ENCODE measurements at regions not wholly inside any gene's neighbourhood (a gene's known extent, or its start where the extent isn't known, plus 50 kb on each side); places are given as distances from the start of the nearest gene placed in this dataset.
"Not testable (repeated sequence)": the region's sequence is repeated elsewhere in the genome, so short reads cannot be mapped to it uniquely, and the experiment has no call there.

DNA sequence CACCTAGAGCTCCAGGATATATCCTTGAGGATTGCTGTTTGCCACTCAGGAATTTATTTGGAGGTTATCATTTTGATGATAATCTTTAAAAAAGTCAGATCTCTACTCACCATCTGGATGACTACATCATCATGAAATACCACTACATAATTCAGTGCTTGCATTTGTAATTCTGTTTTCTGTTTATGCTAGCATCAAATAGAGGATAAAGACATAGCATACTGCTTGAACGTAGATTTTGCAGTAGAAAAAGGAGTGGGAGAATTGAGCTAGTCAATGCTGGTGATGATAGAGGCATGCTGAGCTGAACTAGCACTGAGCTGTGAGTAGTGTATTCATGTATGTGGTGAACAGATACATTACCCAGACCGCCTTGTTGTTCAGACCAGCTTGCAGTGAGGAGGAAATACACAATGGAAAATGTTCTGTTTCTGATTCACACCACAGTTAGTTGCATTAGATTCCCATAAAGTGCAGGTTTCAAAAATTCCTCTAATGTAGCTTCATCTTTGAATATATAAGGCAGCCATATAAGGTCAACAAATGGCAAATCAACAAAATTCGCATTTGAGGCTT, 68.8 kb upstream of the CDC42EP3 start:
- intact Hi-C loops (cut with micrococcal nuclease; ENCODE audit: unreplicated experiment), result no loop called here
- Histone ChIP-seq H3K27ac (no peak overlapping the region), H3K36me3 (ENCODE audit: low read depth) (no peaks in the 10 kb centered on the region), H3K4me1 (replicated peaks; ENCODE audit: insufficient read depth) (peaks cover 7% of the 10 kb centered on the region; the same call in 1 of the 2 replicates), H3K9me3 (ENCODE audit: insufficient read depth, low read depth) (no peaks in the 10 kb centered on the region), H3K79me2 (ENCODE audit: low read depth) (no peaks in the 10 kb centered on the region), H3K4me2 (no peak overlapping the region), H3F3A (ENCODE audit: insufficient read depth, low read depth) (no peaks in the 10 kb centered on the region), H2AFZ (no peak overlapping the region), H3K9me2 (ENCODE audit: insufficient read depth) (no peaks in the 10 kb centered on the region), H4K20me1 (ENCODE audit: insufficient read depth) (no peaks in the 10 kb centered on the region), H3K27me3 (ENCODE audit: insufficient read depth, low read depth) (no peaks in the 10 kb centered on the region), H3K4me3 (no peak overlapping the region)
- DNase-seq, result no peak
- CTCF ChIA-PET, result no interaction called here
- POLR2A ChIA-PET (ENCODE audit: unreplicated experiment), result interaction anchor here (0.5 kb wide), 1 partner anchor 339 kb away, joined by 3 read pairs; no protein-coding TSS in a partner anchor
- TF ChIP-seq, protein P1, sequence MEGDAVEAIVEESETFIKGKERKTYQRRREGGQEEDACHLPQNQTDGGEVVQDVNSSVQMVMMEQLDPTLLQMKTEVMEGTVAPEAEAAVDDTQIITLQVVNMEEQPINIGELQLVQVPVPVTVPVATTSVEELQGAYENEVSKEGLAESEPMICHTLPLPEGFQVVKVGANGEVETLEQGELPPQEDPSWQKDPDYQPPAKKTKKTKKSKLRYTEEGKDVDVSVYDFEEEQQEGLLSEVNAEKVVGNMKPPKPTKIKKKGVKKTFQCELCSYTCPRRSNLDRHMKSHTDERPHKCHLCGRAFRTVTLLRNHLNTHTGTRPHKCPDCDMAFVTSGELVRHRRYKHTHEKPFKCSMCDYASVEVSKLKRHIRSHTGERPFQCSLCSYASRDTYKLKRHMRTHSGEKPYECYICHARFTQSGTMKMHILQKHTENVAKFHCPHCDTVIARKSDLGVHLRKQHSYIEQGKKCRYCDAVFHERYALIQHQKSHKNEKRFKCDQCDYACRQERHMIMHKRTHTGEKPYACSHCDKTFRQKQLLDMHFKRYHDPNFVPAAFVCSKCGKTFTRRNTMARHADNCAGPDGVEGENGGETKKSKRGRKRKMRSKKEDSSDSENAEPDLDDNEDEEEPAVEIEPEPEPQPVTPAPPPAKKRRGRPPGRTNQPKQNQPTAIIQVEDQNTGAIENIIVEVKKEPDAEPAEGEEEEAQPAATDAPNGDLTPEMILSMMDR (conservative IDR thresholded peaks at IDR 0.05), result no peak
- no peak for TF ChIP-seq EZH2 (IDR thresholded peaks at IDR 0.05; ENCODE audit: low read depth)
- BruUV-seq (replicated peaks), result no TSS peak

DNA sequence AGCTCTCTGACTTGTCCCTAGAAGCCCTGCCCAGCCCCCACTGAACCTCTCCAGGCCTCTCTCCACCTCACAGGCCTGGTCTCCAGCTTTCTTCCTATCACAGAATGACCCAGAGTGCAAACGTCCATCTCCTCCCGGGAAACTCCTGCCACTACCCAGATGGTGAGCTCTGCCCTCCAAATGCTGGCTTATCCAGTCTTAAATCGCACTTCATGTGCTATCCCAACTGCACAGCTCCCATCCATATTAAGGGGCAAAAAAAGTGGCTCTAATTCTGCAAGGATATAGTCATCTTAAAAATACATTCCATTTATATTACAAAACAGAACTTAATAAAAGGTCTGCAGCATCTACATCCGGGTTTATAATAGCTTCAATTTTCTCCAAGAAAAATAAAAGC, 70.8 kb upstream of the CDC42EP3 start:
- H2AFZ ChIP-seq, result no peak overlapping the region
- H3K9me3 ChIP-seq (ENCODE audit: insufficient read depth, low read depth), result no peaks in the 10 kb centered on the region
- BruUV-seq (replicated peaks), result no TSS peak
- no peaks in the 10 kb centered on the region for H4K20me1 ChIP-seq (ENCODE audit: insufficient read depth)
- H3K79me2 ChIP-seq (ENCODE audit: low read depth), result no peaks in the 10 kb centered on the region
- no peak overlapping the region for H3K4me2 ChIP-seq
- DNase-seq, result peak in 1 of 2 experiments; percentile 39
- CTCF ChIA-PET, result no interaction called here
- no peak for TF ChIP-seq EZH2 (IDR thresholded peaks at IDR 0.05; ENCODE audit: low read depth)
- TF ChIP-seq, protein P1 (conservative IDR thresholded peaks at IDR 0.05), result no peak
- H3K4me1 ChIP-seq (replicated peaks; ENCODE audit: insufficient read depth), result peaks cover 7% of the 10 kb centered on the region; the same call in 1 of the 2 replicates
- no peak overlapping the region for H3K27ac ChIP-seq
- H3K27me3 ChIP-seq (ENCODE audit: insufficient read depth, low read depth), result no peaks in the 10 kb centered on the region
- intact Hi-C loops (cut with micrococcal nuclease; ENCODE audit: unreplicated experiment), result no loop called here
- no peak overlapping the region for H3K4me3 ChIP-seq
- H3F3A ChIP-seq (ENCODE audit: insufficient read depth, low read depth), result no peaks in the 10 kb centered on the region
- POLR2A ChIA-PET (ENCODE audit: unreplicated experiment), result no interaction called here
- H3K9me2 ChIP-seq (ENCODE audit: insufficient read depth), result no peaks in the 10 kb centered on the region
- H3K36me3 ChIP-seq (ENCODE audit: low read depth), result no peaks in the 10 kb centered on the region

DNA sequence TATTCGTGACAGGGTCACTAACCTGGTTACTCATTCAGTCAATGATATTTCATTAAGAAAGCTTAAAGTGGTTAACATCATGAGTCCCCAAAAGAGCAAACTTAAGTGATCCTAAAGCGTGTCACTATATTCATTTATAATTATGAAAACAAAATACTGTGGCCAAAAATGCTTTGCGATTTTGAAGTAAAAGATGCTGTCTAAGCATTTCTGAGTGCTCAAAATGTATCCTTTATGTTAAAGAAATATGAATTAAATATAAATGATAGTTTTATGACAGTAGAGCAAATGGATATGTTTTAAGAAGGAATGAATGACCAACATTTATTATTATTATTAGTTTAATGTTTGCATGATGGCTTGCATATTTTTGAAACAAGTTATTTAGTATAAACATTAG, 72.6 kb upstream of the CDC42EP3 start:
- H3K27ac ChIP-seq, result no peak overlapping the region
- intact Hi-C loops (cut with micrococcal nuclease; ENCODE audit: unreplicated experiment), result no loop called here
- DNase-seq, result no peak
- no peaks in the 10 kb centered on the region for H3K4me1 ChIP-seq (replicated peaks; ENCODE audit: insufficient read depth)
- CTCF ChIA-PET, result no interaction called here
- H3K9me3 ChIP-seq (ENCODE audit: insufficient read depth, low read depth), result no peaks in the 10 kb centered on the region
- H3K79me2 ChIP-seq (ENCODE audit: low read depth), result no peaks in the 10 kb centered on the region
- H3F3A ChIP-seq (ENCODE audit: insufficient read depth, low read depth), result no peaks in the 10 kb centered on the region
- BruUV-seq (replicated peaks), result no TSS peak
- no peak for TF ChIP-seq EZH2 (IDR thresholded peaks at IDR 0.05; ENCODE audit: low read depth)
- TF ChIP-seq, protein P1 (conservative IDR thresholded peaks at IDR 0.05), result no peak
- H3K4me3 ChIP-seq, result no peak overlapping the region
- H3K9me2 ChIP-seq (ENCODE audit: insufficient read depth), result no peaks in the 10 kb centered on the region
- H3K27me3 ChIP-seq (ENCODE audit: insufficient read depth, low read depth), result no peaks in the 10 kb centered on the region
- POLR2A ChIA-PET (ENCODE audit: unreplicated experiment), result no interaction called here
- H3K36me3 ChIP-seq (ENCODE audit: low read depth), result no peaks in the 10 kb centered on the region
- H3K4me2 ChIP-seq, result no peak overlapping the region
- H4K20me1 ChIP-seq (ENCODE audit: insufficient read depth), result no peaks in the 10 kb centered on the region
- no peak overlapping the region for H2AFZ ChIP-seq

DNA sequence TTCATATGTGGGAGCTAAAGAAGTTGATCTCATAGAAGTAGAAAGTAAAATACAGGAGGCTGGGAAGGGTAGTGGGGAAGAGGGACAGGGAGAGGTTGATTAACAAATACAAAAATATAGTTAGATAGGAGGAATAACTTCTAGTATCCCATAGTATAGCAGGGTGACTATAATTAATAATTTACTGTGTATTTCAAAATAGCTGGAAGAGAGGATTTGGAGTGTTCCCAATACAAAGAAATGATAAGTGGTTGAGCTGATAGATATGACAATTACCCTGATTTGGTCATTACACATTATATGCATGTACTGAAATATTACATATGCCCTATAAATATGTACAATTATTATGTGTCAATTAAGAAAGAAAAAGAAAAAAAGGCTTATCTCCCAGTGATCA, 73.5 kb upstream of the CDC42EP3 start:
- H4K20me1 ChIP-seq (ENCODE audit: insufficient read depth); H2AFZ ChIP-seq; H3K27ac ChIP-seq; H3K9me3 ChIP-seq (ENCODE audit: insufficient read depth, low read depth); H3K36me3 ChIP-seq (ENCODE audit: low read depth); H3K9me2 ChIP-seq (ENCODE audit: insufficient read depth); DNase-seq; H3F3A ChIP-seq (ENCODE audit: insufficient read depth, low read depth); H3K79me2 ChIP-seq (ENCODE audit: low read depth); CTCF ChIA-PET; H3K4me1 ChIP-seq (replicated peaks; ENCODE audit: insufficient read depth); H3K4me2 ChIP-seq; BruUV-seq (replicated peaks); H3K27me3 ChIP-seq (ENCODE audit: insufficient read depth, low read depth); intact Hi-C loops (cut with micrococcal nuclease; ENCODE audit: unreplicated experiment); H3K4me3 ChIP-seq; POLR2A ChIA-PET (ENCODE audit: unreplicated experiment): not testable (repeated sequence)

DNA sequence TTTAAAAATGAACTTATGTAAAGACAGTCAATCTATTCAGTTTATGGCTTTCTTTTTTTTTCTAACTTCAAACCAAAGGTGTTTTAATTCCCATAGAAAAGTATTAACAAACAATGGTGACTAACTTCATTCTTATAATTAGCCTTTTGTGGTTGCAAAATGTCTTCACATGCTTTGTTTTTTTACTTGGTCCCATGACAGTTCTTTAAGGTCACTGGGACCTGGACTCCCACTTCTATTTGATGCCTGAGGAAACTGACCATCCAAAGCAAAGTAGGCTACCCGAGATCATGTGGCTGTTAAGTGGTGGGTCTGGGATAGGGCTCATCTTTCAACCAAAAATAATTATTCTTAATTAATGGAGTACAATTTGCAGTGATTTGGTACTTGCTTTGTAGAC, 74.6 kb upstream of the CDC42EP3 start:
- BruUV-seq (replicated peaks); H3K36me3 ChIP-seq (ENCODE audit: low read depth); H2AFZ ChIP-seq; H4K20me1 ChIP-seq (ENCODE audit: insufficient read depth); H3K9me2 ChIP-seq (ENCODE audit: insufficient read depth); H3K4me2 ChIP-seq; H3F3A ChIP-seq (ENCODE audit: insufficient read depth, low read depth); H3K4me3 ChIP-seq; CTCF ChIA-PET; H3K9me3 ChIP-seq (ENCODE audit: insufficient read depth, low read depth); H3K79me2 ChIP-seq (ENCODE audit: low read depth); H3K27ac ChIP-seq; H3K27me3 ChIP-seq (ENCODE audit: insufficient read depth, low read depth); H3K4me1 ChIP-seq (replicated peaks; ENCODE audit: insufficient read depth); DNase-seq; intact Hi-C loops (cut with micrococcal nuclease; ENCODE audit: unreplicated experiment); POLR2A ChIA-PET (ENCODE audit: unreplicated experiment): not testable (repeated sequence)
